Kidney tubule cell (primary cell): ENCODE measurements at regions not wholly inside any gene's neighbourhood (a gene's known extent, or its start where the extent isn't known, plus 50 kb on each side); places are given as distances from the start of the nearest gene placed in this dataset.

Experiments used
- DNase-seq: peaks from one replicate; pipeline ENCODE4 v3.0.0-alpha.2; 2018; ENCODE audit warnings: low spot score

GRCh38 chr2:181189951-181190350, 209.5 kb downstream of the UBE2E3 start:
- DNase-seq, result no peak

GRCh38 chr2:181190711-181191110, 210.3 kb downstream of the UBE2E3 start:
- DNase-seq, result no peak

GRCh38 chr2:181193550-181193949, 213.1 kb downstream of the UBE2E3 start:
- no peak for DNase-seq

GRCh38 chr2:181196401-181196800, 216.0 kb downstream of the UBE2E3 start:
- DNase-seq, result no peak

- DNase-seq, result no peak
Observed at GRCh38 chr2:181197140-181197760, 216.8 kb downstream of the UBE2E3 start.

GRCh38 chr2:181198183-181198864, 217.9 kb downstream of the UBE2E3 start:
- no peak for DNase-seq

- DNase-seq, result peak; percentile 88
Observed at GRCh38 chr2:181203412-181203811, 223.0 kb downstream of the UBE2E3 start.

GRCh38 chr2:181203916-181204315, 223.5 kb downstream of the UBE2E3 start:
- DNase-seq, result no peak

- DNase-seq, result no peak
Observed at GRCh38 chr2:181218401-181218821, 238.0 kb downstream of the UBE2E3 start.

GRCh38 chr2:181223234-181223633, 234.0 kb upstream of the ITGA4 start:
- no peak for DNase-seq

GRCh38 chr2:181224866-181225265, 232.3 kb upstream of the ITGA4 start:
- DNase-seq, result no peak

- no peak for DNase-seq
Observed at GRCh38 chr2:181228661-181229060, 228.5 kb upstream of the ITGA4 start.

- DNase-seq, result peak; percentile 3
Observed at GRCh38 chr2:181231151-181231550, 226.0 kb upstream of the ITGA4 start.

GRCh38 chr2:181231886-181232621, 225.1 kb upstream of the ITGA4 start:
- DNase-seq, result peak; percentile 9

- no peak for DNase-seq
Observed at GRCh38 chr2:181234487-181234891, 222.7 kb upstream of the ITGA4 start.

- no peak for DNase-seq
Observed at GRCh38 chr2:181235011-181235410, 222.2 kb upstream of the ITGA4 start.

GRCh38 chr2:181235683-181236459, 221.3 kb upstream of the ITGA4 start:
- DNase-seq, result no peak

- DNase-seq, result no peak
Observed at GRCh38 chr2:181239201-181239799, 217.9 kb upstream of the ITGA4 start.

- DNase-seq, result no peak
Observed at GRCh38 chr2:181240844-181241243, 216.3 kb upstream of the ITGA4 start.

GRCh38 chr2:181241366-181241765, 215.8 kb upstream of the ITGA4 start:
- DNase-seq, result no peak

- DNase-seq, result no peak
Observed at GRCh38 chr2:181241797-181242196, 215.4 kb upstream of the ITGA4 start.

- DNase-seq, result no peak
Observed at GRCh38 chr2:181242262-181242661, 214.9 kb upstream of the ITGA4 start.
